HG03025 (cell line): ENCODE measurements at regions not wholly inside any gene's neighbourhood (a gene's known extent, or its start where the extent isn't known, plus 50 kb on each side); places are given as distances from the start of the nearest gene placed in this dataset.

Experiments
- ATAC-seq: cut with Tn5 transposase; IDR thresholded peaks from one replicate; pipeline ENCODE4 v1.9.1; 2021; ENCODE audit warnings: mild to moderate bottlenecking, moderate library complexity; ENCODE audit not compliant: unreplicated experiment, low FRiP score

- no peak for ATAC-seq
Observed at GRCh38 chr1:4590756-4591155, 63.7 kb upstream of the AJAP1 start.

- ATAC-seq, result no peak
Observed at GRCh38 chr1:4591926-4592325, 62.5 kb upstream of the AJAP1 start.

DNA sequence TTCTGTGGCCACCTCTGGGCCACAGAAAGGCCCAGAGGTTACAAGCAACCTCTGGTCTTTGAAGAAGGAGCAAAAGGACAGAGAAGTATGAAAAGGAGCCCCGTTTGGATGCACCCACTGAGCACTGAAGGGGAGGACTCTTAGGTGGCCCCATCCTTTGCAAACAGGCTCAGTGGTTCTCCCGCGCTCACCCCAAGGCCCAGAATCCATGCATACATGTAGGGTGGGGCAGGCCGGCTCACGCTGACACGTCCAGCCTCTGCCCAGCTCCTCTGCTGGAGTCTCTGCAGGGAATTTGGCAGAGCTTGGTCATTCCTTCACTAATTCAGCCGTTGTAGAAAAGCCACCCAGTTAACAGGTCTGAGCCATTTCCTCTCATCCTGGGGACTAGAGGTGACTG, 61.3 kb upstream of the AJAP1 start:
- no peak for ATAC-seq

GRCh38 chr1:4594286-4594991, 60.0 kb upstream of the AJAP1 start:
- no peak for ATAC-seq

DNA sequence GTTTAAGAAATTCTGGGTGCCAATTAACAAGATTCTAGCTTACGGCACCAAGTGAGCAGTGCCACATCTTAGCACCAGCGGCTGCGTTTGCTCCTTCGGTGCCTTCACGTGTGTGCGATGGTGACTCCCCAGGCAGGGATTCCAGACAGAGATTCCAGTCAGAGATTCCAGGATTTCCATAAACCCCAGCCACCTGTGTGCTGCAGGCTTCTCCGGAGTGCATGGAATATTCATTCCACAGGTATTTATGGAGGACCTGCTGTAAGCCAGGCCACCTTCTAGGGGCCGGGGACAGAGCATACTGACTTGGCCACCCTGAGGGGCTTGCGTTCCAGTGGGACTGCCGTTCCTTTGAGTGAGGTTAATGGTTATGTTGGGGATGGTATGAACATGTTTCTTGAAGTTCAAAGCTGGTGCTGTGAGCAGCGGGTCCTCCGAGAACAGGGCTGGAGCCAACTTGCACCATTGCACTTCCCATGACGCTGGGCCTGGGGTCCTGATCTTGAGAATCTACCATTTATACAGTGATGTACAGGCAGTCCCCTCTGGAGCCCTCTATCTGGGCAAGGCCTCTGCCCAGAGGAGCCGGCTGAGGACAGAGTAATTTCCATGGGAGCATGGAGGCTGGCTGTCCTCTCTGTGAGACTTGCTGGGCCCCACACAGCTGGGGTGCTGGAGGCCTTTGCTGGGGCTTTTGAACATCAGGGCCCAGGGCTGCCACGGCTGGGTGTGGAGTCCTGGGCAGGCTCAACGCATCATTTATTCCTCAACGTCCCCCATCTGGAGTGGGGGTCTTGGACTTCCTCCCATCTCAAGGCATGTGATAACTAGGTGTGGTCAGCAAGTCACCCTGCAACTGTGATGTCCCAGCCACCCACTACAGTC, 58.8 kb upstream of the AJAP1 start:
- no peak for ATAC-seq

- no peak for ATAC-seq
Observed at GRCh38 chr1:4596486-4596885, 57.9 kb upstream of the AJAP1 start.

GRCh38 chr1:4597020-4597419, 57.4 kb upstream of the AJAP1 start:
- no peak for ATAC-seq

GRCh38 chr1:4598561-4598960, 55.8 kb upstream of the AJAP1 start:
- ATAC-seq, result no peak

DNA sequence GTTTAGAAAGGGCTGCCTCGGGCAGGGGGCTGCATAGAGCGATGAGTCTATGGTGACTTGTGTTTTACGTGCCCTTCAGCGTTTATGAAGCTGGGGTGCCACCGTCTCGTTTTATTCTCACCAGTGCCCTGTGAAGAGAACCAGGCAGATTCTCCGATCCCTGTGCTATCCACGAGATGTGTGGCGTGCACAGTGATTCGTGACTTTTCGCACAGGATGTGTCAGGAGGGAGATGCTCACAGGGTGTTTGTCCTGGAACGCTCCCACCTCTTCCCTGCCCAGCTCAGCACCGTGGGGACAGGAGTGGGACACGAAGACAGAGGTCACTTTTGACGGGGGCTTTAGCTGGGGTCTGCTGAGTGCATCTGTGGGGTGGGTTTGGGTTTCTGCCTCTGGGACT, 54.9 kb upstream of the AJAP1 start:
- ATAC-seq, result no peak

- no peak for ATAC-seq
Observed at GRCh38 chr1:4599951-4600481, 54.4 kb upstream of the AJAP1 start.

DNA sequence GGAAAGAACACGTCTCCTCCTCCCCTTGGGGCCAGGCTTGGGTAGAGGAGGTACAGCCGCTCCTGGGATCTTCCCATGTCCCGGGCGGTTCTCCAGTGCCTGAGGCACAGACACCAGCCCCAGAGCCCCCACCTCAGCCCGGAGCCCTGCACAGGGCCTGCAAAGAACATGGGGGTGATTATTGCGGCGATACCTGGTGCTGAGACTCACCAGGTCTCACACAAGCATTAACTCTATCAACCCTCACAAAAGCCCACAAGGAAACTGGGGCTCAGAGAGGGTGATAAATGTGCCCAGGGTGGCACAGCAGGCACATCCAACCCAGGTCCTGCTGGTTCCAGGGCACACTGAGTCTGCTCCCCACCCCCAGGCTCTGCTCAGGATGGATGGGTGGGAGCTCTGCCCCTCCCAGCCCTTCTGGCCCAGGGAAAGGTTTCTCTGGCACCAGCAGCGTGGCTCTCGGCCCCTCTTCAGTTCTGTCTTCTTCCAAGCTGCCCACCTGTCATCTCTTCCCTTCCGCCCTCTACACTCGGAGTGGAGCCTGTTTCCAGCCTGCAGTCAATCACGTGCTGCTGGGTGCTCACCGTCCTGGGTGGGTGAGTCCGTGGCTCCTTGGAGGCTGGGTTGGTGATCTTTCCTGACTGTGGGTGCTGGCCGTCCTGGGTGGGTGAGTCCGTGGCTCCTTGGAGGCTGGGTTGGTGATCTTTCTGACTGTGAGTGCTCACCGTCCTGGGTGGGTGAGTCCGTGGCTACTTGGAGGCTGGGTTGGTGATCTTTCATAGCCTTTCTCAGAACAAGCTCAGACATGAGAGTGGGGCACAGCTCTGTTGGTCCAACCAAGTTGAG, 53.6 kb upstream of the AJAP1 start:
- ATAC-seq, result no peak

- no peak for ATAC-seq
Observed at GRCh38 chr1:4601941-4602340, 52.5 kb upstream of the AJAP1 start.

GRCh38 chr1:4602462-4603294, 51.7 kb upstream of the AJAP1 start:
- no peak for ATAC-seq

GRCh38 chr1:4603295-4604110, 50.9 kb upstream of the AJAP1 start:
- ATAC-seq, result no peak
